Coronary artery (tissue), 2 donors: ENCODE measurements at regions not wholly inside any gene's neighbourhood (a gene's known extent, or its start where the extent isn't known, plus 50 kb on each side); places are given as distances from the start of the nearest gene placed in this dataset.

Experiments
- DNase-seq: peaks from one replicate; pipeline ENCODE4 v3.0.0-alpha.2; 2017; ENCODE audit warnings: low spot score
- H3K27ac ChIP-seq, 2 donors: fragments of 200-600 bp; sonication (generic); one replicate each; pipeline ENCODE4 v1.5.1; 2016 to 2019
- H3K4me3 ChIP-seq: fragments of 200-600 bp; sonication (generic); 2 replicates; pipeline ENCODE4 v1.5.1; 2016; ENCODE audit warnings: mild to moderate bottlenecking, moderate library complexity
- TF ChIP-seq, protein P1 (sequence below): fragments of 200-600 bp; sonication (generic); IDR thresholded peaks from one replicate; pipeline ENCODE4 v1.5.1; 2019; ENCODE audit warnings: antibody characterized with exemption

DNA sequence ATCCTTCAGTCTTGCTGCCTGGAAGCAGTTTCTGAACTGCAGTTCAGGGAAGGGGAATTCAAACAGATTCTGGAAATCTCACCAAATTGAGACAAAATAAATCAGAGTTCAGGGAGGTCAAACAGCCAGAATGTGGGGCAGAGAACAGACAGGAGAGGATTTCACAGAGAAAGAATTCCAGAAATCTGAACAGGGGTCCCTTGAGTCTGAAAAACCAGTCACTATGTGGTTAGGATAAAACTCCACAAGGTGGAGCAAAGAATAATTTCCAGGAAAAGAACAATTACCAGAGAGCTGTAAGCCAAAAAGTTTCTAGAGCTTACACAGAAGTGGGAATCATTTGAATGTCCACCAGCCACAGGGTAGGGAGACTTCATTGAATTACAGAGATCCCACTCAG lies 84.7 kb downstream of the URB2 start:
- no peak overlapping the region for H3K27ac ChIP-seq
- TF ChIP-seq, protein P1, sequence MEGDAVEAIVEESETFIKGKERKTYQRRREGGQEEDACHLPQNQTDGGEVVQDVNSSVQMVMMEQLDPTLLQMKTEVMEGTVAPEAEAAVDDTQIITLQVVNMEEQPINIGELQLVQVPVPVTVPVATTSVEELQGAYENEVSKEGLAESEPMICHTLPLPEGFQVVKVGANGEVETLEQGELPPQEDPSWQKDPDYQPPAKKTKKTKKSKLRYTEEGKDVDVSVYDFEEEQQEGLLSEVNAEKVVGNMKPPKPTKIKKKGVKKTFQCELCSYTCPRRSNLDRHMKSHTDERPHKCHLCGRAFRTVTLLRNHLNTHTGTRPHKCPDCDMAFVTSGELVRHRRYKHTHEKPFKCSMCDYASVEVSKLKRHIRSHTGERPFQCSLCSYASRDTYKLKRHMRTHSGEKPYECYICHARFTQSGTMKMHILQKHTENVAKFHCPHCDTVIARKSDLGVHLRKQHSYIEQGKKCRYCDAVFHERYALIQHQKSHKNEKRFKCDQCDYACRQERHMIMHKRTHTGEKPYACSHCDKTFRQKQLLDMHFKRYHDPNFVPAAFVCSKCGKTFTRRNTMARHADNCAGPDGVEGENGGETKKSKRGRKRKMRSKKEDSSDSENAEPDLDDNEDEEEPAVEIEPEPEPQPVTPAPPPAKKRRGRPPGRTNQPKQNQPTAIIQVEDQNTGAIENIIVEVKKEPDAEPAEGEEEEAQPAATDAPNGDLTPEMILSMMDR = no peak
- no peak overlapping the region for H3K4me3 ChIP-seq
- DNase-seq = no peak

DNA sequence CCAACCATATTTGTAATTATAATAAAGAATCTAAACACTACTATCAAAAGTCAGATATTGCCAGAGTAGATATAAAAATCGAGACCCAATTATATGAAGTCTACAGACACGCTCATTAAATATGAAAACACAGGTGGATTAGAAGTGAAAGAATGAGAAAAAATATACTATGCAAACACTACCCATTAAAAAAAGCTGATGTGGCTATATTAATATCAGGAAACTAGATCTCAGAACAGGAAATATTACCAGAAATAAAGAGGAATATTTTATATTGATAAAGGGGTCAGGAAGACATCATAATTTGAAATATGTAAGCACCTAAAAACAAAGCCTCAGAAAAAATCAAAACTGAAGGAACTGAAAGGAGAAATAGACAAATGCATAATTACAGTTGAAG lies 88.3 kb downstream of the URB2 start:
- TF ChIP-seq, protein P1 = no peak
- no peak for DNase-seq
- Histone ChIP-seq H3K27ac (no peak overlapping the region), H3K4me3 (no peak overlapping the region)

DNA sequence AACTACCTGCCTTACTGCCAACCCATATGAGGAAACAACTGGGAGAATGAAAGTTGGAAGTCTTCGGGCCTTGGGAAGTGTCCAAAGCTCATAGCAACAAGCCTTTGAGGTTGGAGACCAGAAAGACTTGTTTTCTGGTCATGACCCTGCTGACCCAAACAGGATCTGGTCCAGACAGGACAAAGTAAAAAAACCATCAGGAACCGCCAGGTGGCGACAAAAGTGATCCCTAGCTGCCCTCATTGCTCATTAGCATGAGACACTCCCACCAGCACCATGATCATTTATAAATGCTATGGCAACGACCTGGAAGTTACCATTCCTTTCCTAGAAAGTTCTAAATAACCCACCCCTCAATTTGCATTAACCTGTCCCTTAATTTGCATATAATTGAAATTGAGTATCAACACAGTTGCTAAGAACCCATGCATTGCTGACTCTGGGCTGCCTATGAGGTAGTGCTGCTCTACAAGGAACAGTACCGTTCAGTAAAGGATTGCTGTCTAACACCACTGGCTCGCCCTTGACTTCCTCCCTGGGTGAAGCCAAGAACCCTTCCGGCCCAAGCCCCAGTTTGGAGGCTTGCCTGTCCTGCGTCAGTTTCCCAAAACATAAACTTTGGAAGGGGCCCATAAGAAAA lies 89.0 kb downstream of the URB2 start:
- no peak for DNase-seq
- Histone ChIP-seq H3K27ac (no peak overlapping the region), H3K4me3 (no peak overlapping the region)
- TF ChIP-seq, protein P1 = no peak

DNA sequence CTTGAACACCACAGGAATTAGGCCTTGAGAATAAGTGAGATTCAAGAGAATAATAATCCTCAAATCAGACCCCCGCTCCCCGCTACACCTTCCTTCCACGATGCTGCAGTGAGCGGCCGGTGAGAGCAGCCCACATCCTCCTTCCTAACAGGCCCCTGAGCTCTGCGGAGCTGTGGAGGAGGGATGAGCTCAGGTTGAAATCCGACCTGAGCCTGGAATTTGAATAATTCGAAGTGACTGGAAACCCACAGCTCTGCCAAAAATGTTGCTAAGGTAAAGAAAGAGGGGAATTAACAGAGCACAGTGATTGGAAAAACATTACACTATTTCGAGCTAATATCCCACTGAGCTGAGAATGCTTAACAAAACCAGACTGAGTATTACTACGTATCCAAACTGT lies 90.0 kb downstream of the URB2 start:
- H3K4me3 ChIP-seq = no peak overlapping the region
- TF ChIP-seq, protein P1 = no peak
- no peak overlapping the region for H3K27ac ChIP-seq
- DNase-seq = no peak

DNA sequence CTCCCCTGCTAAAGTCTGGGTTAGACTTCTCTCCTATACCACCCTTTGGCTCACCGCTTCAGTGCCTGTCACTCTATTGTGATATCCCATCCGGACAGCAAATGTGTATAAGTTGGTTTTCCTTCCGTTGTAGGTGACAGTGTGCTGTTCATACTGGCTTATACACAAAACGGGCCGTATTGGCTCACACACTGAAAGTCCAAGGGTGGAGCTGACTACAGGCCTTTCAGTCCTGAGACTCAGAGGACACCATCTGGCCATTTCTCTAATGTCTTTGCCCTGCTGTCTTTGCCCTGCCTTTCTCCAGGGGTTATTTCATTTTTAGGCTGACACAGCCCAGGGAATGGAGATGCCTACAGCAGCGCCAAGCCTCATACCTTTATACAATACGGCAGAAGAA lies 90.7 kb downstream of the URB2 start:
- Histone ChIP-seq H3K27ac (no peak overlapping the region), H3K4me3 (no peak overlapping the region)
- DNase-seq = no peak
- TF ChIP-seq, protein P1 = no peak

DNA sequence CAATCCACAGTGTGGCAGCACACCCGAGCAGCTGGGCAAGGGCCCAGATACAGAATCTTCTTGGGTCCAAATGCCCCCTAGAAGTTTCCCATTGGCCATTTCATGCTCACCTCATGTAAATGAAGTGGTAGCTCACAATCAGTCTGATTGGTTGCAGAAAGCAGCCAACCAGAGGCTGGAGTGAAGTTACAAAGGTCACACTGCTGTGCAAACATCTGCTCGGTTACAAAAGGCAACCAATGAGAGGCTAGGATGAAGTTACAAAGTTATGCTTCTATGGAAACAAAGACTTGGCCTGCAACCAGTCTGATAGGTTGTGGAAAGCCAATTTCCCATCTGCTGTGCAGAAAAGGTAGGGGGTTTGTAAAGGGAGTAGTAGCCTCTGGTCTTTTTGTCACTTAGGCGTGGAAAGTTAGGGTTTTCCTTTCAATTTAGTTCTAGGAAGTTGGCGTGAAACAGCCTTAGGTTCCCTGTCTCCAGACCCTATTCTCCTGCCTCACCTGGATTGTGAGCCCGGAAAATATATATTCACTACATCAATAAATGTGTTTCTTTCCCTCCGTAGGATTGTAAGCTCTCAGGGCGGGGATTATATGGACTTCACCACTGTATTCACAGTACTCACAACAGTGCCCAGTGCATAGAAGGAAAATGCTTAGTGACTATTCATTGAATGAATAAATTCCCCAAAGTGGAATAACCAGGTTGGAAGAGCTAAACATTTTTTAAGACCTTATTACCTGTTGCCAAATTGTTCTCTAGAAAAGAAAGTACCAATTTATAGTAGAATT lies 91.9 kb downstream of the URB2 start:
- no peak for DNase-seq
- Histone ChIP-seq H3K27ac (no peak overlapping the region), H3K4me3 (no peak overlapping the region)
- TF ChIP-seq, protein P1 = no peak

DNA sequence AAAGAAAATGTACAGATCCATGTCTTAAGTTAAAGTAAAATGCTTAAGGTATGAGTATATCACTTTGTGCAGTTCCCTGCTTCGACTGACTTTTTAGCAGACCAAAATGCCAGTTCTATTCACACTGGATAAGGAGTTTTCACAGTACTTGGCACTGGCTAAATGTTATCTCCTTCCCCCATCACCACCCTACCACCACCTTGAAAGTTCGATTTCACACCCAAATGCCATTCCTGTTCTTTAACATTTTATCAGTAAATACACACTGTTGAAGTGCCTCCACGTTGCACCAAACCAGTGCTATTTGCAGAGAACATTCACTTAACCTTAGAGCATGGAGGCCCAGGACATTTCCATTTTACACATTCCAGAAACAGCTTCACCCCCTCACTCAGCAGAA lies 100.0 kb downstream of the URB2 start:
- Histone ChIP-seq H3K27ac (no peak overlapping the region), H3K4me3 (no peak overlapping the region)
- DNase-seq = no peak
- TF ChIP-seq, protein P1 = no peak
